GM23248 (cell line): ENCODE measurements at regions not wholly inside any gene's neighbourhood (a gene's known extent, or its start where the extent isn't known, plus 50 kb on each side); places are given as distances from the start of the nearest gene placed in this dataset.

Source experiments
- DNase-seq: peaks from one replicate; pipeline ENCODE4 v3.0.0-alpha.2; 2015
- H2AFZ ChIP-seq: fragments of 200-600 bp; sonication (generic); 2 replicates; pipeline ENCODE4 v1.6.1; 2016; ENCODE audit warnings: antibody characterized with exemption
- H3F3A ChIP-seq: fragments of 200-600 bp; sonication (generic); 2 replicates; pipeline ENCODE4 v1.6.1; 2016; ENCODE audit warnings: mild to moderate bottlenecking, antibody characterized with exemption, mixed run types; ENCODE audit not compliant: insufficient read depth
- H3K27ac ChIP-seq: fragments of 200-600 bp; sonication (generic); 2 replicates; pipeline ENCODE4 v1.5.1; 2016; ENCODE audit warnings: mild to moderate bottlenecking
- H3K27me3 ChIP-seq: fragments of 200-600 bp; sonication (generic); replicated peaks from 2 replicates; pipeline ENCODE4 v1.6.1; 2016; ENCODE audit warnings: mild to moderate bottlenecking; ENCODE audit not compliant: insufficient read depth
- H3K36me3 ChIP-seq: fragments of 200-600 bp; sonication (generic); 2 replicates; pipeline ENCODE4 v1.6.1; 2016; ENCODE audit warnings: low read depth, mild to moderate bottlenecking
- H3K4me1 ChIP-seq: fragments of 200-600 bp; sonication (generic); 2 replicates; pipeline ENCODE4 v1.6.1; 2016; ENCODE audit warnings: mild to moderate bottlenecking; ENCODE audit not compliant: insufficient read depth
- H3K4me2 ChIP-seq: fragments of 200-600 bp; sonication (generic); one replicate; pipeline ENCODE4 v1.6.1; 2016; ENCODE audit warnings: mild to moderate bottlenecking; ENCODE audit not compliant: unreplicated experiment
- H3K4me3 ChIP-seq: fragments of 200-600 bp; sonication (generic); 2 replicates; pipeline ENCODE4 v1.5.1; 2016; ENCODE audit warnings: mild to moderate bottlenecking
- H3K79me2 ChIP-seq: fragments of 200-600 bp; sonication (generic); 2 replicates; pipeline ENCODE4 v1.6.1; 2016; ENCODE audit warnings: mild to moderate bottlenecking; ENCODE audit not compliant: insufficient read depth
- H3K9ac ChIP-seq: fragments of 200-600 bp; sonication (generic); 2 replicates; pipeline ENCODE4 v1.6.1; 2016; ENCODE audit warnings: mild to moderate bottlenecking
- H3K9me2 ChIP-seq: fragments of 200-600 bp; sonication (generic); 2 replicates; pipeline ENCODE4 v1.6.1; 2016; ENCODE audit warnings: mixed run types, mild to moderate bottlenecking, moderate library complexity; ENCODE audit not compliant: insufficient read depth
- H3K9me3 ChIP-seq: fragments of 200-600 bp; sonication (generic); one replicate; pipeline ENCODE4 v1.6.1; 2017; ENCODE audit warnings: low read depth
- H4K20me1 ChIP-seq: fragments of 200-600 bp; sonication (generic); 2 replicates; pipeline ENCODE4 v1.6.0; 2016; ENCODE audit not compliant: insufficient read depth
- EZH2 ChIP-seq: fragments of 200-600 bp; sonication (generic); IDR thresholded peaks from 2 replicates; pipeline ENCODE4 v1.6.1; 2018; ENCODE audit warnings: antibody characterized with exemption, mild to moderate bottlenecking; ENCODE audit not compliant: insufficient read depth, poor library complexity, severe bottlenecking
- EZH2phosphoT487 ChIP-seq: fragments of 200-600 bp; sonication (generic); IDR thresholded peaks from 2 replicates; pipeline ENCODE4 v1.6.1; 2018; ENCODE audit warnings: antibody characterized with exemption, moderate library complexity, mild to moderate bottlenecking, low read depth; ENCODE audit not compliant: insufficient read depth
- WGBS, 2 experiments: methylation state at CpG; one replicate each; pipeline ENCODE4 v1.1.6; 2015 to 2017; ENCODE audit warnings: low lambda C conversion rate in 2 of 2, low coverage in 1 of 2; ENCODE audit errors: missing lambda C conversion rate in 2 of 2; 5-methylcytosine and 5-hydroxymethylcytosine counted together
- in situ Hi-C: fragments of 300-500 bp; cut with MboI; formaldehyde crosslinking; loops from 2 replicates; pipeline ENCODE4 v1.15.0; 2020

DNA sequence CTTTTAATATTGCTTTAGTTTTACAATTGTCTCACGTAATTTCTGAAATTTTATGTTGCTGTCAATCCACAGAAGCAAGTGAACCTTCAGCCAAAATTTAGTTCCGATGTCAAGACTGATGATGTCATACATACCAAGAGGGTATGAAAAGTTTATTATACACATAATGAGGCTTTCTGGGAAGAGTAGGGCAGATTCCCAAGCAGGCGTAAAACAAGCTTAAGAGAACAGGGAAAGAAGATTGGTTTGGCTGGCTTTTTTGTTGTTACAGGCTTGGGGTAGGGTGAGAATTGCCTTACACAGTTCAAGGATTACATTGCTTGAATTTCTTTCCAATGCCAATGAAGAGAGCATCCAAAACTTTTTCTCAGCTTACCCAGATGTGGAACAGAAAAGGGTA, 1962.9 kb upstream of the CDH6 start:
- Histone ChIP-seq H3K9me3 (peaks cover 3% of the 10 kb centered on the region), H2AFZ (no peak overlapping the region), H3K27me3 (no peaks in the 10 kb centered on the region), H3K9ac (no peak overlapping the region), H4K20me1 (no peaks in the 10 kb centered on the region), H3K36me3 (no peaks in the 10 kb centered on the region), H3K27ac (no peak overlapping the region), H3K4me2 (no peak overlapping the region), H3K4me3 (no peak overlapping the region), H3K79me2 (no peaks in the 10 kb centered on the region), H3K4me1 (no peaks in the 10 kb centered on the region), H3K9me2 (no peaks in the 10 kb centered on the region), H3F3A (no peaks in the 10 kb centered on the region)
- TF ChIP-seq EZH2phosphoT487 (no peak), EZH2 (no peak)
- DNase-seq: no peak
- in situ Hi-C loops: no loop called here
- 1 to 3% methylated on average over 3 of the region's 3 CpGs for WGBS, 2 experiments

DNA sequence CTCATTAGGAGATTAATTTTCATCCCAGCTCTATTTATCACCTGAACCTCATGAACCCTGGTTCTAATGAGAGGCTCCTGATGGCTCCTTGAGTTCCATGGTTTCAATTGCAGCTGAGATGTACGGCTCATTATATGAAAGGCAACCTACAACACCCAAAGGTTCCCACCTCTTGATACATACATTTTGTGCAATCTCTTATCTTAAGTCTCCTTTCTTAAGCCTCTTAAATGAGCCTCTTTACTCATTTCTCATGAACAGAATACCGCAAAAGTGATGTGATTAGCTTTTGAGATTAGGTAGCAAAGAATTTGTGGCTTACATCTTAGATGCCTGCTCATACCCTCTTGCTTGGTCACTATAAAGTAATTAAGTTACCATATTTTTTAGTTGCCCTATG, 1964.0 kb upstream of the CDH6 start:
- Histone ChIP-seq H3K36me3 (no peaks in the 10 kb centered on the region), H3K4me3 (no peak overlapping the region), H3K9ac (no peak overlapping the region), H3K79me2 (no peaks in the 10 kb centered on the region), H3K27me3 (no peaks in the 10 kb centered on the region), H4K20me1 (no peaks in the 10 kb centered on the region), H3K4me2 (no peak overlapping the region), H3K9me3 (peaks cover 3% of the 10 kb centered on the region), H3F3A (no peaks in the 10 kb centered on the region), H3K27ac (no peak overlapping the region), H3K4me1 (no peaks in the 10 kb centered on the region), H3K9me2 (no peaks in the 10 kb centered on the region), H2AFZ (no peak overlapping the region)
- in situ Hi-C loops: no loop called here
- no peak for TF ChIP-seq EZH2phosphoT487
- TF ChIP-seq EZH2: no peak
- 8 to 9% methylated on average over 2 of the region's 2 CpGs for WGBS, 2 experiments
- no peak for DNase-seq

- H3K4me3 ChIP-seq: no peak overlapping the region
- H3K9ac ChIP-seq: no peak overlapping the region
- no peak overlapping the region for H2AFZ ChIP-seq
- H3K36me3 ChIP-seq: no peaks in the 10 kb centered on the region
- no peaks in the 10 kb centered on the region for H3K27me3 ChIP-seq
- H3K79me2 ChIP-seq: no peaks in the 10 kb centered on the region
- no peaks in the 10 kb centered on the region for H3K4me1 ChIP-seq
- TF ChIP-seq EZH2phosphoT487: no peak
- no peak for TF ChIP-seq EZH2
- no peak overlapping the region for H3K4me2 ChIP-seq
- H3K9me3 ChIP-seq: no peaks in the 10 kb centered on the region
- DNase-seq: no peak
- H4K20me1 ChIP-seq: no peaks in the 10 kb centered on the region
- H3F3A ChIP-seq: no peaks in the 10 kb centered on the region
- H3K9me2 ChIP-seq: no peaks in the 10 kb centered on the region
- H3K27ac ChIP-seq: no peak overlapping the region
- in situ Hi-C loops: no loop called here
These were observed 1975.3 kb upstream of the CDH6 start for GRCh38 chr5:29218138-29218537.

DNA sequence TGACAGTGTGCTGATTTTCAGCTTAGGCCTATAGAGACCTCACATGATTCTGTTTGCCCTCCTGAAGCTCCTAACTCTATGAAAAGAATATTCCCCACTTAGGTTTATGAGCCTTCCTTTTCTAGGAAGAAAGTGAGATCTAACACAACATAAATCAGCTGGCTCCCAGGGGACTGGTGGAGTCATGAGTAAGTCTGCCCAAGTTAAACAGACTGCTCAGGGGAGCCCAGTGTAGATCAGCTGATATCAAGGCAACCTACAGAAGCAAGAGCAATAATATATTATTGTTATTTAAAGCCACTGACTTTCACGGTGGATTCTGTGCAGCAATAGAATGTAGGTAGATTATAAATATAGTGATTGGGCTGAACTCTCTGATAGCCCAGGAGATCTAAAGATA, 1978.6 kb upstream of the CDH6 start:
- Histone ChIP-seq H3K36me3 (no peaks in the 10 kb centered on the region), H3K4me2 (no peak overlapping the region), H2AFZ (no peak overlapping the region), H3K4me3 (no peak overlapping the region), H4K20me1 (no peaks in the 10 kb centered on the region), H3K9me3 (no peaks in the 10 kb centered on the region), H3F3A (no peaks in the 10 kb centered on the region), H3K9me2 (no peaks in the 10 kb centered on the region), H3K27ac (no peak overlapping the region), H3K27me3 (no peaks in the 10 kb centered on the region), H3K9ac (no peak overlapping the region), H3K79me2 (no peaks in the 10 kb centered on the region), H3K4me1 (no peaks in the 10 kb centered on the region)
- 38 to 54% methylated on average over 1 of the region's 1 CpG for WGBS, 2 experiments
- in situ Hi-C loops: no loop called here
- TF ChIP-seq EZH2 (no peak), EZH2phosphoT487 (no peak)
- DNase-seq: no peak

DNA sequence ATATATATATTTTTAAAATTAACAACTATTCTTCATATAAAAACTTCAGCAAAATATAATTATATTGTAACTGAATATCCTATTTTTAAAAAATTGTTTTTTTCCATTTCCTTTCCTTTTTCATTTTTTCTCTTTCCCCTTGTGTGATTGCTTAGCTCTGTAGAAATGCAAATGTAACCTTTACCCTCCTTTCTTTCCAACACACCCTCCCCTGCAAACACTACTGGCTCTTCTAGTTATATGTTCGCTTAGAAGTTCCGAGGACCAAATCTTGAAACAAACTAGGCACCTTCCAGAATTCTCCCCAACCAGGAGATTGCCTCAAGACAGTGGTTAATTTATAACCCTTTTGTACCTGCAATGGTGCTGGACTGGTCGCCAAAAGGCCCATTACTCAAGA, 1980.0 kb upstream of the CDH6 start:
- in situ Hi-C loops: no loop called here
- WGBS, 2 experiments: 17 to 25% methylated on average over 3 of the region's 3 CpGs
- no peaks in the 10 kb centered on the region for H3K4me1 ChIP-seq
- no peak for DNase-seq
- no peak overlapping the region for H2AFZ ChIP-seq
- H3K9ac ChIP-seq: no peak overlapping the region
- H3K27me3 ChIP-seq: no peaks in the 10 kb centered on the region
- H3K4me2 ChIP-seq: no peak overlapping the region
- H3K9me3 ChIP-seq: no peaks in the 10 kb centered on the region
- TF ChIP-seq EZH2phosphoT487: no peak
- TF ChIP-seq EZH2: no peak
- no peak overlapping the region for H3K27ac ChIP-seq
- H3K4me3 ChIP-seq: no peak overlapping the region
- H3F3A ChIP-seq: no peaks in the 10 kb centered on the region
- H3K36me3 ChIP-seq: no peaks in the 10 kb centered on the region
- H3K79me2 ChIP-seq: no peaks in the 10 kb centered on the region
- H3K9me2 ChIP-seq: no peaks in the 10 kb centered on the region
- no peaks in the 10 kb centered on the region for H4K20me1 ChIP-seq
